ENCODE measurements at regions not wholly inside any gene's neighbourhood (a gene's known extent, or its start where the extent isn't known, plus 50 kb on each side); places are given as distances from the start of the nearest gene placed in this dataset.

GRCh38 chr15:70264014-70264582, 166.4 kb upstream of the TLE3 start:
- DNase-seq (no peak), ATAC-seq (peak; percentile 3)
- H3K36me3 ChIP-seq, result no peaks in the 10 kb centered on the region
- H3K27ac ChIP-seq, result peak overlapping the region; percentile 48 to 50
- peaks cover 17 to 84% of the 10 kb centered on the region in 2 donors for H3K4me1 ChIP-seq
- no peaks in the 10 kb centered on the region for H3K27me3 ChIP-seq
- H3K9me3 ChIP-seq, result no peaks in the 10 kb centered on the region
- no peak for TF ChIP-seq CTCF (IDR thresholded peaks at IDR 0.05)
- no peak overlapping the region for H3K4me3 ChIP-seq
- intact Hi-C loops (cut with DNase I), result no loop called here

- intact Hi-C loops (cut with DNase I), result no loop called here
Observed at GRCh38 chr15:70262591-70263274, 165.0 kb upstream of the TLE3 start.

GRCh38 chr15:70262171-70262570, 164.5 kb upstream of the TLE3 start:
- H3K4me1 ChIP-seq, result peaks cover 26 to 84% of the 10 kb centered on the region in 2 donors
- no peak for TF ChIP-seq CTCF (IDR thresholded peaks at IDR 0.05)
- no peak overlapping the region for H3K4me3 ChIP-seq
- intact Hi-C loops (cut with DNase I), result no loop called here
- no peaks in the 10 kb centered on the region for H3K36me3 ChIP-seq
- ATAC-seq, result no peak
- no peak overlapping the region for H3K27ac ChIP-seq
- H3K9me3 ChIP-seq, result no peaks in the 10 kb centered on the region
- DNase-seq, result no peak
- no peaks in the 10 kb centered on the region for H3K27me3 ChIP-seq

More at GRCh38 chr15:70262591-70263274, 165.0 kb upstream of the TLE3 start:
- no peak overlapping the region for H3K4me3 ChIP-seq
- TF ChIP-seq CTCF (IDR thresholded peaks at IDR 0.05), result no peak
- ATAC-seq, result no peak
- no peaks in the 10 kb centered on the region for H3K36me3 ChIP-seq
- peaks cover 29 to 84% of the 10 kb centered on the region in 2 donors for H3K4me1 ChIP-seq
- H3K9me3 ChIP-seq, result no peaks in the 10 kb centered on the region
- H3K27me3 ChIP-seq, result no peaks in the 10 kb centered on the region
- no peak for DNase-seq
- no peak overlapping the region for H3K27ac ChIP-seq

GRCh38 chr15:70261083-70261482, 163.4 kb upstream of the TLE3 start:
- Histone ChIP-seq H3K4me3 (no peak overlapping the region), H3K36me3 (no peaks in the 10 kb centered on the region), H3K4me1 (peaks cover 15 to 78% of the 10 kb centered on the region in 2 donors), H3K27ac (no peak overlapping the region), H3K9me3 (no peaks in the 10 kb centered on the region), H3K27me3 (no peaks in the 10 kb centered on the region)
- ATAC-seq (no peak), DNase-seq (no peak)
- TF ChIP-seq CTCF (IDR thresholded peaks at IDR 0.05), result no peak
- intact Hi-C loops (cut with DNase I), result no loop called here

- TF ChIP-seq CTCF (IDR thresholded peaks at IDR 0.05), result no peak
- peaks cover 15 to 73% of the 10 kb centered on the region in 2 donors for H3K4me1 ChIP-seq
Observed at GRCh38 chr15:70260580-70260979, 162.9 kb upstream of the TLE3 start.

More at GRCh38 chr15:70260580-70260979, 162.9 kb upstream of the TLE3 start:
- Histone ChIP-seq H3K4me3 (no peak overlapping the region), H3K27ac (no peak overlapping the region), H3K9me3 (no peaks in the 10 kb centered on the region), H3K27me3 (no peaks in the 10 kb centered on the region), H3K36me3 (no peaks in the 10 kb centered on the region)
- DNase-seq, result no peak
- intact Hi-C loops (cut with DNase I), result no loop called here
- ATAC-seq, result no peak
